HG02870 (cell line): ENCODE measurements at regions not wholly inside any gene's neighbourhood (a gene's known extent, or its start where the extent isn't known, plus 50 kb on each side); places are given as distances from the start of the nearest gene placed in this dataset.

Source experiments
- ATAC-seq: cut with Tn5 transposase; IDR thresholded peaks from one replicate; pipeline ENCODE4 v1.9.1; 2021; ENCODE audit warnings: mild to moderate bottlenecking, moderate library complexity; ENCODE audit not compliant: unreplicated experiment

GRCh38 chr20:22909436-22909835 is 125.7 kb upstream of the SSTR4 start:
- ATAC-seq: no peak

GRCh38 chr20:22910287-22910852 is 124.7 kb upstream of the SSTR4 start:
- no peak for ATAC-seq

- no peak for ATAC-seq
These were observed 120.8 kb upstream of the SSTR4 start for GRCh38 chr20:22914291-22914690.

- no peak for ATAC-seq
These were observed 119.6 kb upstream of the SSTR4 start for GRCh38 chr20:22915512-22915911.

- no peak for ATAC-seq
These were observed 118.9 kb upstream of the SSTR4 start for GRCh38 chr20:22916021-22916842.

GRCh38 chr20:22918286-22918983 is 116.7 kb upstream of the SSTR4 start:
- ATAC-seq: no peak

- no peak for ATAC-seq
These were observed 114.2 kb upstream of the SSTR4 start for GRCh38 chr20:22920898-22921297.

- no peak for ATAC-seq
These were observed 113.3 kb upstream of the SSTR4 start for GRCh38 chr20:22921595-22922421.

GRCh38 chr20:22922987-22923386 is 112.1 kb upstream of the SSTR4 start:
- no peak for ATAC-seq

- ATAC-seq: no peak
These were observed 110.9 kb upstream of the SSTR4 start for GRCh38 chr20:22924046-22924737.

- ATAC-seq: no peak
These were observed 110.0 kb upstream of the SSTR4 start for GRCh38 chr20:22924949-22925612.

GRCh38 chr20:22925613-22925983 is 109.5 kb upstream of the SSTR4 start:
- no peak for ATAC-seq

GRCh38 chr20:22927537-22927936 is 107.6 kb upstream of the SSTR4 start:
- no peak for ATAC-seq

GRCh38 chr20:22928679-22929078 is 106.4 kb upstream of the SSTR4 start:
- ATAC-seq: no peak

GRCh38 chr20:22929661-22930060 is 105.5 kb upstream of the SSTR4 start:
- ATAC-seq: no peak

GRCh38 chr20:22931653-22932608 is 103.2 kb upstream of the SSTR4 start:
- ATAC-seq: no peak

- ATAC-seq: no peak
These were observed 95.9 kb upstream of the SSTR4 start for GRCh38 chr20:22939181-22939580.

- no peak for ATAC-seq
These were observed 94.8 kb upstream of the SSTR4 start for GRCh38 chr20:22940350-22940749.

GRCh38 chr20:22941550-22941949 is 93.6 kb upstream of the SSTR4 start:
- ATAC-seq: no peak
